Activated naive CD4-positive, alpha-beta T cell treated with anti-CD3 and anti-CD28 coated beads, Interleukin-2, amount 10 ng/mL, durations not matched to agents 7 days and 5 days (primary cell): ENCODE measurements at regions not wholly inside any gene's neighbourhood (a gene's known extent, or its start where the extent isn't known, plus 50 kb on each side); places are given as distances from the start of the nearest gene placed in this dataset.

Source experiments
- CTCF ChIA-PET: fragments of 350-600 bp; sonication (Branson Sonifier 250); formaldehyde crosslinking; loops from one replicate; lab custom pipeline; 2021; ENCODE audit warnings: antibody characterized with exemption; lab: Charles Lee
- DNase-seq: peaks from one replicate; pipeline ENCODE4 v3.0.0-alpha.2; 2020
- H3K27ac Mint-ChIP-seq: one replicate; pipeline ENCODE4 v1.8.0; 2021; ENCODE audit warnings: mild to moderate bottlenecking, moderate library complexity, mixed read lengths
- H3K27me3 Mint-ChIP-seq: one replicate; pipeline ENCODE4 v1.8.0; 2021; ENCODE audit warnings: mild to moderate bottlenecking, mixed read lengths
- H3K36me3 Mint-ChIP-seq: one replicate; pipeline ENCODE4 v1.8.0; 2021; ENCODE audit warnings: mixed read lengths
- H3K4me1 Mint-ChIP-seq: one replicate; pipeline ENCODE4 v1.8.0; 2021; ENCODE audit warnings: mixed read lengths
- H3K4me3 Mint-ChIP-seq: one replicate; pipeline ENCODE4 v1.8.0; 2021; ENCODE audit warnings: mild to moderate bottlenecking, moderate library complexity, mixed read lengths
- H3K9me3 Mint-ChIP-seq: one replicate; pipeline ENCODE4 v1.8.0; 2021; ENCODE audit warnings: mixed read lengths

DNA sequence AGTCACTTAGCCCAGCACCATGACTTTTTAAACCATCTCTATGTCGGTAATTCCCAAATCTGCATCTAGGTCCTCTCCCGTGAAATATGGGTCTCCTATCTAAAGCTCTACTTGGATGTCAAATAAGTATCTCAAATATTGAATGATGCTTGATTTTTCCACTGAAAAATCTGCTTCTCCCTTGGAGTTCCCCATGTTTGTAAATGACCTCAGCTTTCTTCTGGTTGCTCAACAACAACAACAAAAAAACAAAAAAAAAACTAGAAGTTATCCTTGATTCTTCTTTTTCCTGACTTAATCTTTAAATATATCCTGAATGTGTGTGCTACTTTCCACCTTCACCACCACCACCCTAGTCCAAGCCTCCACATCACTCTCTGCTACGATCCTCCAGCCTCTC is 307.5 kb upstream of the UBE2E2 start:
- no peaks in the 10 kb centered on the region for H3K9me3 Mint-ChIP-seq
- CTCF ChIA-PET: no interaction called here

DNA sequence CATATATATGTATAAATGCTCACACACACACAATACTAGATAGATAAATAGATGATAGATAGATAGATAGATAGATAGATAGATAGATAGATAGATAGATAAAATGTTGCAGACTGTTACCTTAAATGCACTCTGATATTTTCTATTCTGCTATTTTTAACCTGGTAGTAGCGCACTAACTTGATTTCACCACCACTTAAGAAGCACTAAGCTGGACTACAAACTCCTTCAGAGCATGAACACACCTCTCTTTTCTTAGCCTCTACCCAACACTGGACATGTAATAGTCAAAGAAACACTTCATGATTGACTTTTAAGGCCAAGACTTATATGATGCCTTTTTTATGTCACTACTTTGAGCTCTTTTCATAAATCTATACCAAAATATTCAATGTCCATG is 304.6 kb upstream of the UBE2E2 start:
- H3K27ac Mint-ChIP-seq: no peak overlapping the region
- H3K4me1 Mint-ChIP-seq: no peaks in the 10 kb centered on the region
- H3K9me3 Mint-ChIP-seq: no peaks in the 10 kb centered on the region
- H3K36me3 Mint-ChIP-seq: no peaks in the 10 kb centered on the region
- no peaks in the 10 kb centered on the region for H3K27me3 Mint-ChIP-seq
- no peak overlapping the region for H3K4me3 Mint-ChIP-seq
- DNase-seq: no peak
- CTCF ChIA-PET: no interaction called here

More for the DNA sequence above, 307.5 kb upstream of the UBE2E2 start:
- DNase-seq: no peak
- Mint-ChIP-seq H3K4me1 (no peaks in the 10 kb centered on the region), H3K27me3 (no peaks in the 10 kb centered on the region), H3K27ac (no peak overlapping the region), H3K4me3 (no peak overlapping the region), H3K36me3 (no peaks in the 10 kb centered on the region)

GRCh38 chr3:22899441-22899840 is 303.7 kb upstream of the UBE2E2 start:
- Mint-ChIP-seq H3K36me3 (no peaks in the 10 kb centered on the region), H3K9me3 (no peaks in the 10 kb centered on the region), H3K27me3 (no peaks in the 10 kb centered on the region), H3K27ac (no peak overlapping the region), H3K4me3 (no peak overlapping the region), H3K4me1 (no peaks in the 10 kb centered on the region)
- CTCF ChIA-PET: no interaction called here
- DNase-seq: no peak

DNA sequence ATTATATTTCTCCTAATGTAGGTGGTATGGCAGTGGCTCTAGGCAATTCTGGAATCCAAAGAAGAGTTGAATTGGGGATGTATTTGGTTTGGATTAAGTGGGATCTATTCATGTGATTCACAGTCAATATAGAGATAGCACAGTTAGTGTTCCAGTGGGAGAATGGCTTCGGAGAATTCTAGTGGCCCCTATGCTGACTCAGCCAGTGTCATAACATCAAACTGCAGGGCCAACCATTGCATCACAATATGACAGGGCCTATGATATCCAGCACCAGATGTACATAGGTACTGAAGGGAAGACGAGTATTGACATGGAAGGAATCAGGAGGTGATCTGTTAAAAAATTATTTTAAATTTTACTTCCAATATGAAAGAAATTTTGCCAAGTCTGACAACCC is 302.8 kb upstream of the UBE2E2 start:
- no peak for DNase-seq
- H3K36me3 Mint-ChIP-seq: no peaks in the 10 kb centered on the region
- CTCF ChIA-PET: no interaction called here
- H3K4me1 Mint-ChIP-seq: no peaks in the 10 kb centered on the region
- H3K9me3 Mint-ChIP-seq: no peaks in the 10 kb centered on the region
- H3K4me3 Mint-ChIP-seq: no peak overlapping the region
- H3K27ac Mint-ChIP-seq: no peak overlapping the region
- no peaks in the 10 kb centered on the region for H3K27me3 Mint-ChIP-seq

- Mint-ChIP-seq H3K4me3 (no peak overlapping the region), H3K9me3 (no peaks in the 10 kb centered on the region), H3K36me3 (no peaks in the 10 kb centered on the region), H3K27me3 (no peaks in the 10 kb centered on the region), H3K4me1 (no peaks in the 10 kb centered on the region), H3K27ac (no peak overlapping the region)
- CTCF ChIA-PET: interaction anchor here (0.6 kb wide), 1 partner anchor 457 kb away, joined by 3 read pairs; no protein-coding TSS in a partner anchor
- no peak for DNase-seq
These were observed 301.4 kb upstream of the UBE2E2 start for GRCh38 chr3:22901684-22902083.

GRCh38 chr3:22907161-22907780 is 295.9 kb upstream of the UBE2E2 start:
- Mint-ChIP-seq H3K27me3 (no peaks in the 10 kb centered on the region), H3K9me3 (no peaks in the 10 kb centered on the region), H3K4me3 (no peak overlapping the region), H3K36me3 (no peaks in the 10 kb centered on the region), H3K4me1 (no peaks in the 10 kb centered on the region), H3K27ac (no peak overlapping the region)
- DNase-seq: no peak
- CTCF ChIA-PET: no interaction called here

DNA sequence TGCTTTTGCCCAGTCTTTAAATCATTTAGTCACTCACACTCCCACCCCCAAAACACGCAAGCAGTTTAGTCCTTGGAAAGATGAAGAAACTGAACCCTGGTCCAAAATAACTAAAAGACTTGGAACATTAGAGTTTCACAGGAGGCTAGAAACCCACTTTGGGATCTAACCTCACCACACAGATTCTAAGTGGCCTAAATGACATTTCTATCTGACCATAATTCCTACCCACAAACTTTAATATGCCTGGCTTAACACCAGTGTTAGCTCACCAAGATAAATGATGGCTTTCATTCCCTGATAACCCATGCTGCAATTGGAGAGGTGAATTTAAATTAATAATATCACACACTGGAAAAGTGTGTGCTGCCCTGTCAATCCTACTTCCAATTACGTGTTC is 295.3 kb upstream of the UBE2E2 start:
- Mint-ChIP-seq H3K9me3 (no peaks in the 10 kb centered on the region), H3K36me3 (no peaks in the 10 kb centered on the region), H3K4me3 (no peak overlapping the region), H3K27me3 (no peaks in the 10 kb centered on the region), H3K27ac (no peak overlapping the region), H3K4me1 (no peaks in the 10 kb centered on the region)
- no peak for DNase-seq
- CTCF ChIA-PET: no interaction called here

DNA sequence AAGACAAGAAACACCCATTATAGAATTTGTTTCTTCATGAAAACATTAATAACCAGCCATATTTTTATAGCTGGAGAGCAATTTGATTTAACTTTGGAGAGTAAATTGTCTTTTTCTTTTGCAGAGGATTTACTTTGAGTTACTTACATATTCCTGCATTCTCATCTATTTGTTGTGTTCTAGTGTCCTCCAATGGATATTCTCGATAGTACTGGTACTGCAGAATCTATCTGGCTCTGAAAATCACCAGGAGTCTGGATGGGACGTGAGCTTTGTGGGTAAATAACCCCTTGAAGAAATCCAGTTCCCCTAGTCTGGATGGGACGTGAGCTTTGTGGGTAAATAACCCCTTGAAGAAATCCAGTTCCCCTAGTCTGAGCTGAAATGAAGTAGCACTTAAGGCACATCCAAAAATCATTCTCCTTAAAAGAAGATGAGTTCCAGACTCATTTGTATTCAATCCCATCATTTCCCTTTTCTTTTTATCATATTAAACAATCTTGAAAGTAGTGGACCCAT is 294.1 kb upstream of the UBE2E2 start:
- Mint-ChIP-seq H3K27ac (no peak overlapping the region), H3K9me3 (no peaks in the 10 kb centered on the region), H3K4me1 (no peaks in the 10 kb centered on the region), H3K4me3 (no peak overlapping the region), H3K36me3 (no peaks in the 10 kb centered on the region), H3K27me3 (no peaks in the 10 kb centered on the region)
- CTCF ChIA-PET: no interaction called here
- DNase-seq: no peak

- H3K36me3 Mint-ChIP-seq: no peaks in the 10 kb centered on the region
- no peak for DNase-seq
- no peak overlapping the region for H3K4me3 Mint-ChIP-seq
- H3K27me3 Mint-ChIP-seq: no peaks in the 10 kb centered on the region
- no peaks in the 10 kb centered on the region for H3K4me1 Mint-ChIP-seq
- H3K9me3 Mint-ChIP-seq: no peaks in the 10 kb centered on the region
- CTCF ChIA-PET: no interaction called here
- H3K27ac Mint-ChIP-seq: no peak overlapping the region
These were observed 286.2 kb upstream of the UBE2E2 start for GRCh38 chr3:22916933-22917332.

DNA sequence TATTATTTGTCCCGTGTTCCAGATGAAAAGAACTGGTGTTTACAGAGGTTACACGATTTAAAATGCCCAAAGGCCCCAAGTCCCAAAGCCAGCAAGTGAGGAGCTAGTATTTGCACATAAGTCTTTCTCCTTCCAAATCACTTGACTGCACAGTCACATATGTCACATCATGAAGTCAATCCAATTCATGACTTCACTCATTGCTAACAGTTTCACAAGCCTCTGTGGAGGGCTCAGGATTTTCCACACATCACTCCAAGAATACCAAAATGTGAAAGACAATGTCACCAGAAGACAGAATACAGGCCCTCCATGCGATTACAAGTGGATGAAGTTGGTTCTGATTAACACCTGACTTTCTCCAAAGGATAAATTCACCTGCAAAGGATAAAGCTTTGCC is 283.1 kb upstream of the UBE2E2 start:
- H3K4me3 Mint-ChIP-seq: no peak overlapping the region
- CTCF ChIA-PET: no interaction called here
- H3K36me3 Mint-ChIP-seq: no peaks in the 10 kb centered on the region
- H3K9me3 Mint-ChIP-seq: no peaks in the 10 kb centered on the region
- no peak for DNase-seq
- no peak overlapping the region for H3K27ac Mint-ChIP-seq
- H3K27me3 Mint-ChIP-seq: no peaks in the 10 kb centered on the region
- no peaks in the 10 kb centered on the region for H3K4me1 Mint-ChIP-seq

GRCh38 chr3:22922317-22922716 is 280.8 kb upstream of the UBE2E2 start:
- Mint-ChIP-seq H3K27me3 (no peaks in the 10 kb centered on the region), H3K27ac (no peak overlapping the region), H3K9me3 (no peaks in the 10 kb centered on the region), H3K4me1 (no peaks in the 10 kb centered on the region), H3K36me3 (no peaks in the 10 kb centered on the region), H3K4me3 (no peak overlapping the region)
- CTCF ChIA-PET: no interaction called here
- no peak for DNase-seq

DNA sequence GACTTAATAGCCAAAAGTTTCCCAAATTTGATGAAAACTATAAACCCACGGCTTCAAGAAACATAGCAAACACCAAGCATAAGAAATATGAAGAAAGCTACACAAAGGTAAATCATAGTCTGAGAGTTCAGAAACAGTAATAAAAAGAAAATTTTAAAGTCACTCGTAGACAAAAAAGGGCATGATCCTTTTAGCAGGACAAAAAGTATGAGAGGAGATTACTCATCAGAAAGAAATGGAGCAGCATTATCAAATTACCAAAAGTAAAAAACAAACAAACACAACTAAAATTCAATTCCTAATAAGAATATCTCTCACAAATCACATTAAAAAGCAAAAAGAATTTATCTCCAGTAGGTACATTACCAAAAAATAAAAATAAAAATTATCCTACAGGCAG is 279.4 kb upstream of the UBE2E2 start:
- CTCF ChIA-PET: no interaction called here
- Mint-ChIP-seq H3K4me3 (no peak overlapping the region), H3K4me1 (no peaks in the 10 kb centered on the region), H3K9me3 (no peaks in the 10 kb centered on the region), H3K27me3 (no peaks in the 10 kb centered on the region), H3K36me3 (no peaks in the 10 kb centered on the region), H3K27ac (no peak overlapping the region)
- DNase-seq: no peak

DNA sequence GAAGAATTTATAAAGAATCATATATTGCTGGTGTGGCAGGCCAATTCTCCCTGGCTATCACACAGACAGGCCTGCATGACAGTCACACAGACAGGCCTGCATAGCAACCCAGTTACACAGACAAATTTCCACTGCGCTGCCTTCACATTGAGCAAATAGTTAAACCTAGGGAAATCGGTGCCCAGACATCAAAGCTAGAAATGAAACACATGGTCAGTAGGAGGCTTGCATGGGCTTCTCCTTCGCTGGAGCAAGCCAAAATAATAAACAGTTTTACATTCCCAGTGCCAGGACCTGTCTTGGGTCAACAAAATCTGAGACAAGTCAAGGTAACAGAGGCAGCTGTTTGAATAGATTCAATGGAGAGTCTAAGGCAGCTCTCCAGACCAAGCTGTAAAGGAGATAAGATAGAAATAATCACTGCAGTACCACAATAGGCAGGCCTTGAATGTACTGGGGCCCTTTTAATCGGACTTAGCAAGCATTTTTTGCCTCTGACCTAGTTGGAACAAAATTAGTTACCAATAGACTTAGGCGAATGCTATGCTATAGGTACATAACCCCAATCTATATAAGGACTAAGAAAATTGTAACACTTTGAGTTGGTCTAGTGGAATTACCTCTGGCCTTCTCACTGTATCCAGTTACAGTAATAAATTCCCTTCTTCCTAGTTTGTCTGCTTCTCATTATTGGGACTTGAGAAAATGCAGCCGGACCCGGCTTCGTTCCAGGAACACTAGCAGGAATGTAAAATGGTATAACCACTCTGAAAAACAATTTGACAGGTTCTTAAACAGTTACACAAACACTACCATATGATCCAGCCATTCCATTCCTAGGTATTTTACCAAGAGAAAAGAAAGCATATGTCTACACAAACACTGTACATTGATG is 274.7 kb upstream of the UBE2E2 start:
- no peak for DNase-seq
- Mint-ChIP-seq H3K4me1 (no peaks in the 10 kb centered on the region), H3K9me3 (no peaks in the 10 kb centered on the region), H3K27me3 (no peaks in the 10 kb centered on the region), H3K36me3 (no peaks in the 10 kb centered on the region), H3K4me3 (no peak overlapping the region), H3K27ac (no peak overlapping the region)
- CTCF ChIA-PET: no interaction called here

DNA sequence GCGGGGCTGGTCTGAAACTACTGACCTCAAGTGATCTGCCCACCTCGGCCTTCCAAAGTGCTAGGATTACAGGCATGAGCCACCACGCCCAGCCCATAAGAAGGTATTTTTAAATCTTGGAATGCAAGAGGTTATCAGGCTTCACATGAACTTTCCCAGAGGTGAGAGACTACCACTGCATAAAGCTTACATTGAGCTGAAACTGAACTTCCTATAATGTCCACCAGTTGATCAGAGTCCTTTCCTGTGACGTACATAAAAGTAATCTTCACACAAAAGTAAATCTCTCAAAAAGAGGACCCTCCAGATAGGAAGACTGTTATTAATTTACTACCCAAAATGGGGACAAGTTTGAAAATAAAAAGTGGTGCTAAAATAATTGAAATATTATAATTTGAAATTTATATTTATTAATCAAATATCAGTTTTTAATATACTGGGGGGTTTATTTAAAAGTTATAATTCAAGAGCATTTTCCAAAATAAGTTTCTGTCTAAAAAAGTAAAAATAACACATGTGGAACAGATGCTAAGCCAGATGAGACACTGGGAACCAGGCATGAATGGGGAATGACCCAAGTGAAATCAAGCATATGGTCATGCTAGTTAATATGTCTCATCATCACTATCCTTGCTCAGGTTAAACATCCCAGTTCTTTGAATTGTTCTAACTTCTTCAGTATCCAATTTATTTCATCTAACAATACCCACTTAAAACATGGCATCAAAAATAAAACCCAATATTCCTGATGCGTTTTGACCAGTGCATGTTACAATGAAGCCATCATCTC is 269.9 kb upstream of the UBE2E2 start:
- Mint-ChIP-seq H3K4me3 (no peak overlapping the region), H3K4me1 (no peaks in the 10 kb centered on the region), H3K27me3 (no peaks in the 10 kb centered on the region), H3K27ac (no peak overlapping the region), H3K9me3 (no peaks in the 10 kb centered on the region), H3K36me3 (no peaks in the 10 kb centered on the region)
- CTCF ChIA-PET: no interaction called here
- DNase-seq: no peak
